ENCODE measurements at regions not wholly inside any gene's neighbourhood (a gene's known extent, or its start where the extent isn't known, plus 50 kb on each side); places are given as distances from the start of the nearest gene placed in this dataset.

GRCh38 chr3:67305922-67306321 lies 307.8 kb downstream of the KBTBD8 start:
- WGBS, 2 donors = 76 to 93% methylated on average over 2 of the region's 2 CpGs
- Histone ChIP-seq H3K9me3 (no peaks in the 10 kb centered on the region), H3K27ac (no peak overlapping the region), H3K4me1 (no peaks in the 10 kb centered on the region), H3K27me3 (no peaks in the 10 kb centered on the region), H3K4me3 (no peak overlapping the region), H3K36me3 (ENCODE audit: low read depth, missing control alignments) (no peaks in the 10 kb centered on the region)
- intact Hi-C loops (cut with DNase I; ENCODE audit: low total_unique reads) = no loop called here
- DNase-seq = no peak
- TF ChIP-seq POLR2A (IDR thresholded peaks at IDR 0.05) (no peak), CTCF (IDR thresholded peaks at IDR 0.05) (no peak)

GRCh38 chr3:67311440-67311839 lies 313.3 kb downstream of the KBTBD8 start:
- H3K27ac ChIP-seq = no peak overlapping the region
- DNase-seq = no peak
- no peaks in the 10 kb centered on the region for H3K9me3 ChIP-seq
- no peaks in the 10 kb centered on the region for H3K4me1 ChIP-seq
- H3K4me3 ChIP-seq = no peak overlapping the region
- WGBS, 2 donors = 88 to 95% methylated on average over 4 of the region's 4 CpGs
- no peaks in the 10 kb centered on the region for H3K36me3 ChIP-seq (ENCODE audit: low read depth, missing control alignments)
- TF ChIP-seq CTCF (IDR thresholded peaks at IDR 0.05) = no peak
- TF ChIP-seq POLR2A (IDR thresholded peaks at IDR 0.05) = no peak
- no peaks in the 10 kb centered on the region for H3K27me3 ChIP-seq
- intact Hi-C loops (cut with DNase I; ENCODE audit: low total_unique reads) = no loop called here

- Histone ChIP-seq H3K36me3 (ENCODE audit: low read depth, missing control alignments) (no peaks in the 10 kb centered on the region), H3K9me3 (no peaks in the 10 kb centered on the region), H3K27ac (no peak overlapping the region), H3K27me3 (no peaks in the 10 kb centered on the region), H3K4me1 (no peaks in the 10 kb centered on the region), H3K4me3 (no peak overlapping the region)
- TF ChIP-seq POLR2A (IDR thresholded peaks at IDR 0.05) = no peak
- no peak for TF ChIP-seq CTCF (IDR thresholded peaks at IDR 0.05)
- 48 to 63% methylated on average over 3 of the region's 3 CpGs for WGBS, 2 donors
- DNase-seq = no peak
- intact Hi-C loops (cut with DNase I; ENCODE audit: low total_unique reads) = no loop called here
Measured at GRCh38 chr3:67312155-67312554, 314.0 kb downstream of the KBTBD8 start.

- no peak overlapping the region for H3K4me3 ChIP-seq
- no peak for DNase-seq
- H3K9me3 ChIP-seq = no peaks in the 10 kb centered on the region
- TF ChIP-seq POLR2A (IDR thresholded peaks at IDR 0.05) = no peak
- no peak for TF ChIP-seq CTCF (IDR thresholded peaks at IDR 0.05)
- no peaks in the 10 kb centered on the region for H3K36me3 ChIP-seq (ENCODE audit: low read depth, missing control alignments)
- intact Hi-C loops (cut with DNase I; ENCODE audit: low total_unique reads) = no loop called here
- 76 to 83% methylated on average over 2 of the region's 2 CpGs for WGBS, 2 donors
- H3K27me3 ChIP-seq = no peaks in the 10 kb centered on the region
- H3K27ac ChIP-seq = no peak overlapping the region
- H3K4me1 ChIP-seq = no peaks in the 10 kb centered on the region
Measured at GRCh38 chr3:67318162-67318561, 320.1 kb downstream of the KBTBD8 start.

GRCh38 chr3:67324554-67324953 lies 326.4 kb downstream of the KBTBD8 start:
- Histone ChIP-seq H3K9me3 (no peaks in the 10 kb centered on the region), H3K4me1 (no peaks in the 10 kb centered on the region), H3K4me3 (no peak overlapping the region), H3K27ac (no peak overlapping the region), H3K36me3 (ENCODE audit: low read depth, missing control alignments) (no peaks in the 10 kb centered on the region), H3K27me3 (no peaks in the 10 kb centered on the region)
- no peak for DNase-seq
- TF ChIP-seq CTCF (IDR thresholded peaks at IDR 0.05) = no peak
- TF ChIP-seq POLR2A (IDR thresholded peaks at IDR 0.05) = no peak
- intact Hi-C loops (cut with DNase I; ENCODE audit: low total_unique reads) = no loop called here

Small RNA genes lying in the stretch of these regions (microRNA-seq; reads per million reads assigned to microRNA genes)
- gene MIR4272 (ENCODE audit: borderline number of aligned reads in 2 of 2, borderline replicate concordance in 1 of 2) = 0 reads per million in 2 donors
